NCI-H524 treated with DMSO at 0.1 percent for 48 hours (cell line): ENCODE measurements at regions not wholly inside any gene's neighbourhood (a gene's known extent, or its start where the extent isn't known, plus 50 kb on each side); places are given as distances from the start of the nearest gene placed in this dataset.
"Not testable (repeated sequence)": the region's sequence is repeated elsewhere in the genome, so short reads cannot be mapped to it uniquely, and the experiment has no call there.

ENCODE experiments used
- DNase-seq: peaks from one replicate; lab custom pipeline; 2025; lab: John Stamatoyannopoulos, UW

GRCh38 chr7:49669692-49670260 is 103.7 kb upstream of the VWC2 start:
- no peak for DNase-seq

GRCh38 chr7:49670991-49671390 is 102.4 kb upstream of the VWC2 start:
- DNase-seq: no peak

GRCh38 chr7:49692516-49692915 is 80.9 kb upstream of the VWC2 start:
- DNase-seq: no peak

- DNase-seq: no peak
Measured at GRCh38 chr7:49695971-49696370, 77.5 kb upstream of the VWC2 start.

GRCh38 chr7:49700841-49701240 is 72.6 kb upstream of the VWC2 start:
- no peak for DNase-seq

- DNase-seq: no peak
Measured at GRCh38 chr7:49702099-49702498, 71.3 kb upstream of the VWC2 start.

GRCh38 chr7:49703337-49703736 is 70.1 kb upstream of the VWC2 start:
- DNase-seq: no peak

- DNase-seq: no peak
Measured at GRCh38 chr7:49703881-49704280, 69.6 kb upstream of the VWC2 start.

GRCh38 chr7:49706106-49706505 is 67.3 kb upstream of the VWC2 start:
- DNase-seq: no peak

- DNase-seq: no peak
Measured at GRCh38 chr7:49707891-49708290, 65.5 kb upstream of the VWC2 start.

GRCh38 chr7:49708590-49708989 is 64.8 kb upstream of the VWC2 start:
- DNase-seq: no peak

GRCh38 chr7:49711072-49711723 is 62.2 kb upstream of the VWC2 start:
- DNase-seq: not testable (repeated sequence)

GRCh38 chr7:49714182-49714581 is 59.3 kb upstream of the VWC2 start:
- DNase-seq: no peak

GRCh38 chr7:49715486-49715885 is 58.0 kb upstream of the VWC2 start:
- DNase-seq: no peak

- no peak for DNase-seq
Measured at GRCh38 chr7:49717547-49717946, 55.9 kb upstream of the VWC2 start.

- DNase-seq: no peak
Measured at GRCh38 chr7:49718760-49719159, 54.7 kb upstream of the VWC2 start.

- no peak for DNase-seq
Measured at GRCh38 chr7:49721441-49721840, 52.0 kb upstream of the VWC2 start.
